GM18511 (cell line): ENCODE measurements at regions not wholly inside any gene's neighbourhood (a gene's known extent, or its start where the extent isn't known, plus 50 kb on each side); places are given as distances from the start of the nearest gene placed in this dataset.

ENCODE experiments used
- ATAC-seq: cut with Tn5 transposase; IDR thresholded peaks from one replicate; pipeline ENCODE4 v1.9.1; 2021; ENCODE audit warnings: mild to moderate bottlenecking, moderate library complexity; ENCODE audit not compliant: unreplicated experiment

GRCh38 chr5:56558131-56558745, 257.1 kb upstream of the MAP3K1 start:
- ATAC-seq = no peak

- ATAC-seq = no peak
Measured at GRCh38 chr5:56557198-56557597, 258.2 kb upstream of the MAP3K1 start.

- ATAC-seq = no peak
Measured at GRCh38 chr5:56552612-56553268, 262.6 kb upstream of the MAP3K1 start.

GRCh38 chr5:56550227-56550626, 265.1 kb upstream of the MAP3K1 start:
- ATAC-seq = no peak

- no peak for ATAC-seq
Measured at GRCh38 chr5:56549096-56549886, 266.1 kb upstream of the MAP3K1 start.

- ATAC-seq = no peak
Measured at GRCh38 chr5:56545016-56545415, 270.3 kb upstream of the MAP3K1 start.

- ATAC-seq = no peak
Measured at GRCh38 chr5:56543441-56544388, 271.6 kb upstream of the MAP3K1 start.

- ATAC-seq = no peak
Measured at GRCh38 chr5:56540266-56540665, 275.1 kb upstream of the MAP3K1 start.

- ATAC-seq = no peak
Measured at GRCh38 chr5:56538580-56538979, 276.8 kb upstream of the MAP3K1 start.

- ATAC-seq = no peak
Measured at GRCh38 chr5:56535347-56535746, 280.0 kb upstream of the MAP3K1 start.

- no peak for ATAC-seq
Measured at GRCh38 chr5:56534102-56534829, 281.1 kb upstream of the MAP3K1 start.

- no peak for ATAC-seq
Measured at GRCh38 chr5:56532466-56532865, 282.9 kb upstream of the MAP3K1 start.

GRCh38 chr5:56530626-56531138, 284.7 kb upstream of the MAP3K1 start:
- ATAC-seq = no peak

GRCh38 chr5:56529666-56530430, 285.5 kb upstream of the MAP3K1 start:
- ATAC-seq = no peak

- ATAC-seq = no peak
Measured at GRCh38 chr5:56527174-56527573, 288.2 kb upstream of the MAP3K1 start.

- ATAC-seq = no peak
Measured at GRCh38 chr5:56525113-56525512, 290.2 kb upstream of the MAP3K1 start.

- no peak for ATAC-seq
Measured at GRCh38 chr5:56523790-56524575, 290.9 kb upstream of the ANKRD55 start.

GRCh38 chr5:56522960-56523359, 289.8 kb upstream of the ANKRD55 start:
- ATAC-seq = no peak

GRCh38 chr5:56522169-56522568, 289.0 kb upstream of the ANKRD55 start:
- no peak for ATAC-seq
